ENCODE measurements at regions not wholly inside any gene's neighbourhood (a gene's known extent, or its start where the extent isn't known, plus 50 kb on each side); places are given as distances from the start of the nearest gene placed in this dataset.

GRCh38 chr17:13863436-13863835 lies 205.9 kb upstream of the COX10 start:
- Mint-ChIP-seq H3K4me1 (ENCODE audit: low read depth, unreplicated experiment) (peaks cover 6% of the 10 kb centered on the region), H3K4me3 (ENCODE audit: unreplicated experiment) (no peak overlapping the region), H3K27ac (ENCODE audit: unreplicated experiment) (no peak overlapping the region), H3K36me3 (ENCODE audit: low read depth, unreplicated experiment) (no peaks in the 10 kb centered on the region), H3K9me3 (ENCODE audit: unreplicated experiment) (peaks cover 9% of the 10 kb centered on the region), H3K27me3 (ENCODE audit: low read depth, unreplicated experiment) (no peaks in the 10 kb centered on the region)
- no peak overlapping the region for H3K27ac ChIP-seq (ENCODE audit: low read depth, low read length)
- no peaks in the 10 kb centered on the region for H3K79me2 ChIP-seq (ENCODE audit: insufficient read depth, low read length)
- H3K36me3 ChIP-seq (ENCODE audit: insufficient read depth, low read length), result no peaks in the 10 kb centered on the region
- H3K27me3 ChIP-seq (ENCODE audit: insufficient read depth, low read length), result no peaks in the 10 kb centered on the region
- DNase-seq (ENCODE audit: low read depth) (no peak), FAIRE-seq (no peak)
- H4K20me1 ChIP-seq (ENCODE audit: insufficient read depth, low read length), result no peaks in the 10 kb centered on the region
- H3K4me2 ChIP-seq (ENCODE audit: low read length), result no peak overlapping the region
- H3K4me1 ChIP-seq (ENCODE audit: insufficient read depth, low read length), result no peaks in the 10 kb centered on the region
- H3K9ac ChIP-seq (ENCODE audit: low read length), result no peak overlapping the region
- H3K4me3 ChIP-seq (ENCODE audit: insufficient read depth, low read depth, low read length), result no peak overlapping the region
- H3K9me3 ChIP-seq (ENCODE audit: insufficient read depth, low read depth, low read length), result no peaks in the 10 kb centered on the region
- H2AFZ ChIP-seq (ENCODE audit: low read depth, low read length), result no peak overlapping the region
- TF ChIP-seq EZH2 (IDR thresholded peaks at IDR 0.05; ENCODE audit: insufficient read depth, low read length) (no peak), CTCF (IDR thresholded peaks at IDR 0.05; ENCODE audit: insufficient read depth, low read depth, low read length) (no peak)

GRCh38 chr17:13864521-13864920 lies 204.8 kb upstream of the COX10 start:
- Histone ChIP-seq H3K27me3 (ENCODE audit: insufficient read depth, low read length) (no peaks in the 10 kb centered on the region), H3K4me1 (ENCODE audit: insufficient read depth, low read length) (no peaks in the 10 kb centered on the region), H4K20me1 (ENCODE audit: insufficient read depth, low read length) (no peaks in the 10 kb centered on the region), H3K4me3 (ENCODE audit: insufficient read depth, low read depth, low read length) (no peak overlapping the region), H3K36me3 (ENCODE audit: insufficient read depth, low read length) (no peaks in the 10 kb centered on the region), H3K9ac (ENCODE audit: low read length) (no peak overlapping the region), H3K4me2 (ENCODE audit: low read length) (no peak overlapping the region), H3K79me2 (ENCODE audit: insufficient read depth, low read length) (no peaks in the 10 kb centered on the region), H3K27ac (ENCODE audit: low read depth, low read length) (no peak overlapping the region), H2AFZ (ENCODE audit: low read depth, low read length) (no peak overlapping the region), H3K9me3 (ENCODE audit: insufficient read depth, low read depth, low read length) (no peaks in the 10 kb centered on the region)
- Mint-ChIP-seq H3K4me1 (ENCODE audit: low read depth, unreplicated experiment) (peaks cover 6% of the 10 kb centered on the region), H3K9me3 (ENCODE audit: unreplicated experiment) (peaks cover 3% of the 10 kb centered on the region), H3K27ac (ENCODE audit: unreplicated experiment) (no peak overlapping the region), H3K27me3 (ENCODE audit: low read depth, unreplicated experiment) (no peaks in the 10 kb centered on the region), H3K36me3 (ENCODE audit: low read depth, unreplicated experiment) (no peaks in the 10 kb centered on the region), H3K4me3 (ENCODE audit: unreplicated experiment) (no peak overlapping the region)
- TF ChIP-seq CTCF (IDR thresholded peaks at IDR 0.05; ENCODE audit: insufficient read depth, low read depth, low read length) (no peak), EZH2 (IDR thresholded peaks at IDR 0.05; ENCODE audit: insufficient read depth, low read length) (no peak)
- no peak for FAIRE-seq
- DNase-seq (ENCODE audit: low read depth), result peak; percentile 55

GRCh38 chr17:13865650-13866049 lies 203.7 kb upstream of the COX10 start:
- H3K36me3 ChIP-seq (ENCODE audit: insufficient read depth, low read length), result no peaks in the 10 kb centered on the region
- no peak overlapping the region for H3K4me3 Mint-ChIP-seq (ENCODE audit: unreplicated experiment)
- DNase-seq (ENCODE audit: low read depth), result no peak
- H3K27me3 Mint-ChIP-seq (ENCODE audit: low read depth, unreplicated experiment), result no peaks in the 10 kb centered on the region
- H3K27ac Mint-ChIP-seq (ENCODE audit: unreplicated experiment), result no peak overlapping the region
- no peaks in the 10 kb centered on the region for H3K36me3 Mint-ChIP-seq (ENCODE audit: low read depth, unreplicated experiment)
- H3K9ac ChIP-seq (ENCODE audit: low read length), result no peak overlapping the region
- no peaks in the 10 kb centered on the region for H3K79me2 ChIP-seq (ENCODE audit: insufficient read depth, low read length)
- no peak overlapping the region for H3K4me2 ChIP-seq (ENCODE audit: low read length)
- TF ChIP-seq EZH2 (IDR thresholded peaks at IDR 0.05; ENCODE audit: insufficient read depth, low read length) (no peak), CTCF (IDR thresholded peaks at IDR 0.05; ENCODE audit: insufficient read depth, low read depth, low read length) (no peak)
- H3K27ac ChIP-seq (ENCODE audit: low read depth, low read length), result no peak overlapping the region
- H3K4me1 Mint-ChIP-seq (ENCODE audit: low read depth, unreplicated experiment), result peaks cover 6% of the 10 kb centered on the region
- no peak overlapping the region for H3K4me3 ChIP-seq (ENCODE audit: insufficient read depth, low read depth, low read length)
- no peak for FAIRE-seq
- no peak overlapping the region for H2AFZ ChIP-seq (ENCODE audit: low read depth, low read length)
- no peaks in the 10 kb centered on the region for H3K9me3 ChIP-seq (ENCODE audit: insufficient read depth, low read depth, low read length)
- H4K20me1 ChIP-seq (ENCODE audit: insufficient read depth, low read length), result no peaks in the 10 kb centered on the region
- no peaks in the 10 kb centered on the region for H3K27me3 ChIP-seq (ENCODE audit: insufficient read depth, low read length)
- no peaks in the 10 kb centered on the region for H3K4me1 ChIP-seq (ENCODE audit: insufficient read depth, low read length)
- no peaks in the 10 kb centered on the region for H3K9me3 Mint-ChIP-seq (ENCODE audit: unreplicated experiment)
